Stimulated activated CD4-positive, alpha-beta T cell treated with anti-CD3 and anti-CD28 coated beads, TNF-alpha, amount 100 ng/mL, for 1 hour (primary cell): ENCODE measurements at regions not wholly inside any gene's neighbourhood (a gene's known extent, or its start where the extent isn't known, plus 50 kb on each side); places are given as distances from the start of the nearest gene placed in this dataset.
A peak's percentile ranks its signal among the peaks of the same experiment; 100 is the strongest.

Experiments
- DNase-seq, 3 donors: peaks; one replicate each; pipeline ENCODE4 v3.0.0-alpha.2; 2020; ENCODE audit warnings: low read depth in 3 of 3, low spot score in 1 of 3

DNA sequence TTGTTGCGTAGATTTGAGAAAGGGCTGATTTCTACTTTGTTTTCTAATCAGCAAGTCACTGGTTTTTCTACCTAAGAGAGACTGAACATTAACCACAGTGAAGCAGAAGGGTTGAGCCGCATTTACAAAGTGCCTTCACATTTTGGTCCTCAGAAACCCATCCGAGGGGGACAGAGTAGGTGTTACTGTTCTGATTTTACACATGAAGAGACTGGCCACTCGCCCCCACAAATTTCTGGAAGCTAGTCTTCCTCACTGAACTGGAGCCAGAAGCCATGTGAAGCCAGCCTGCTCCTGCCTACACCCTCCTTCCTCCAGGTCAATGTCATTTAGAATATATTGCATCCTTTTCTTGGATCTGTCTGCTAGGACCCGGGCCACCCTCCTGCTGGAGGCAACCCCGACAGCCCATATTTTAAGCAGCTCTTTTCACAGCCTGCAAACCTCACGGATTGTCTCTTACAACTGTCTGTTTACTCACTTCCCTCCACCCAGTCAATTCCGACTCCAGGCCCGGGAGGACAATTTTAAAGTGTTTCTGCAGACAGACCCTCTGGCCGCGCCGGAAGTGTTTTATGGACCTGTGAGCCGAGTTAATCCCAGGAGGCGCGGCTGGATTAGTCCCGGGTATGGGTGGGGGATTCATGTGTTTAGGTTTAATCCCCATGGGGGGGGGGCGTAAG, 73.2 kb upstream of the BCOR start:
- no peak for DNase-seq

DNA sequence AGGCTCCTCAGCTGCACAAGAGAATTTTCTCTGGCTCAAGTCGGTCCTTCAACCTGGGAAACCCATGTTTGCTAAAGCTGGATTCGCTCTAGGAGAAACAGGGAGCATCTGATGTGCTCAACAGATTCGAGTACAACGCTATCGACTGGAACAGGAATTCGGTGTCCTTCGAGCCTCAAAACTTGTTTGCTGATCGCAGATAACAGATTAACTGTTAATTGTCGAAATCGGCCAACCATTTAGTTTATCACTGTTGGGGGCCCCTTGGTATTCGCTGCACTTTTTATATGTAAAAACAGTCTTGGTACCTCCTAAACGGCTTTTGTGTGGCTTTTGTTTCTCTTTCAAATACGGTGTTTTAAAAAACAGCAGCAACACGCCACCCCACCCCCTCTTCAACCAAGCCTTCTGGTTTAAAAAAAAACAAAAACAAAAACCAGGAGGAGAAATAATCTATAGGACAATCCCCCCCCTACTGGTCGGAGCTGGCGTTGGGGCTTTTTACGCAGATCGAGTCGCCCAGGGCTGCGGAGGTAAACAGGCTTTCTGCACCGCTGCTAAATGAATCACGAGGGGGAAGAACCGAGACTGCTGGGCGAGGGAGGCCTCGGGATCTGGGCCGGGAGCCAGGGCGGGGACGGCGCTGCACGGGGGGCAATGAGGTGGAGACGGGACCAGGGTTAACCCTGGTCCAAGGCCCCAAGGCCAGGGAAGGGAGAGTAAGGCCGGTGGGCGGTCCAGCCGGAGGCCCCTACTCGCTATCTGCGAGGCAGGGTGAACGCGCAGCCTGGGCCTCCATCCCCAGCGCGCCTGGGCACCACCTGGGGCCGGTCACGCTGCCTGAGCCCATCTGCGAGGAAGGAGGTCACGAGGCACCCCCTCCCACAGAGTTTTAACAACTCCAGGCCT, 71.7 kb upstream of the BCOR start:
- peak; percentile 50 to 61 (median 57) for DNase-seq

- no peak for DNase-seq
Observed at GRCh38 chrX:40168480-40169011, 70.8 kb upstream of the BCOR start.

- DNase-seq: no peak
Observed at GRCh38 chrX:40167850-40168479, 70.2 kb upstream of the BCOR start.

GRCh38 chrX:40167233-40167849, 69.6 kb upstream of the BCOR start:
- DNase-seq: no peak

DNA sequence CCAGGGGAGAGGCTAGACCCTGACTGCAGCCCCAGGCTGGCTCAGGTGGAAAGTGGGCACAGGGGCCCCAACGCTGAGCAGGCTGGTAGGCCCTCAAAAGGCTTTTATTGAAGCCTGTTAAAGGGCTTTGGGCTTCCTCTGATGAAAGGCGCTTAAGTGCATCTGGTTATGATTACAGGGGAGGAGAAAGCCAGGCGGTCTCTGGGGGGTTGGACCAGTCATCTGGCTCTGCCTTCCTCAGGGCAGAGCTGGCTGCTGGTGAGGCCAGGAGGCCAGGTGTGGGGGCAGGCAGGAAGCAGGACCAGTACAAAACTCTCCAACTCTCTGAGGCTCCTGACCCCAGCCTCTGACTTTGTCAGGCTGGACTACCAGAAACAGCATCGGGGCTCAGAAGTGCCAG, 68.8 kb upstream of the BCOR start:
- DNase-seq: no peak

DNA sequence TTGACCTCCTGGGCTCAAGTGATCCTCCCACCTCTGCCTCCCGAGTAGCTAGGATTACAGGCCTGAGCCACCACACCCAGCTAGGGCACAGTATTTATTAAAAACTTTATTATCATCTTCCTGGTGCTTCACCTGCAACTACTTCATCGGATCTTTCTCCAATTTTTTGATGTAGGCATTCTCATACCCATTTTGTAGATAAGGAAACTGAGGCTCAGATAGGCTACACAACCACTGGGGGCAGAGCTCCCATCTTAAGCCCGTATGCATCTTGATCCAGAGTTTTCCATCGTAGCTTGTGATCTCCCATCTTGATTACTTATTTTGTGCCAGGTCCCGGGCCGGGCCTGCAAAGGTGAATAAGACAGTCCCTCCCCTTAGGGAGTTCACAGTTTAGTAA, 68.1 kb upstream of the BCOR start:
- DNase-seq: no peak

- DNase-seq: no peak
Observed at GRCh38 chrX:40165206-40165605, 67.4 kb upstream of the BCOR start.

DNA sequence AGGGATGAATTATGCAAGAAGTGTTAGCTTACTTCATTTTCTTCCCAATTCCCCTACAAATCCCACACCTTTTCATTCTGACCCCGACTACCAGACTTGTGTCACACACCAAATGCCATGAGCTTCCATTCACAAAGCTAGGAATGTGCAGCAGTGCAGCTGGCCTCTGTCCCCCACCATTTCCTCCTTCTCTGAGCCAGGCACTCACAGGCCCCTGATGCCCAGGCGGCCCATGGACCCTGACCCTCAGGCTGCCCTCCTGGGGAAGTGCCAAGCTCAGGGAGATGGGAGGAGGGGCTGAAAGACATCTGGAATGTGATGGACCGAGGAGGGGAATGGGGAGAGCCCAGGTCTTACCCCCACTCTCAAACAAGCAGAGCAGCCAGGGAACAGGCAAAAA, 67.0 kb upstream of the BCOR start:
- DNase-seq: no peak

DNA sequence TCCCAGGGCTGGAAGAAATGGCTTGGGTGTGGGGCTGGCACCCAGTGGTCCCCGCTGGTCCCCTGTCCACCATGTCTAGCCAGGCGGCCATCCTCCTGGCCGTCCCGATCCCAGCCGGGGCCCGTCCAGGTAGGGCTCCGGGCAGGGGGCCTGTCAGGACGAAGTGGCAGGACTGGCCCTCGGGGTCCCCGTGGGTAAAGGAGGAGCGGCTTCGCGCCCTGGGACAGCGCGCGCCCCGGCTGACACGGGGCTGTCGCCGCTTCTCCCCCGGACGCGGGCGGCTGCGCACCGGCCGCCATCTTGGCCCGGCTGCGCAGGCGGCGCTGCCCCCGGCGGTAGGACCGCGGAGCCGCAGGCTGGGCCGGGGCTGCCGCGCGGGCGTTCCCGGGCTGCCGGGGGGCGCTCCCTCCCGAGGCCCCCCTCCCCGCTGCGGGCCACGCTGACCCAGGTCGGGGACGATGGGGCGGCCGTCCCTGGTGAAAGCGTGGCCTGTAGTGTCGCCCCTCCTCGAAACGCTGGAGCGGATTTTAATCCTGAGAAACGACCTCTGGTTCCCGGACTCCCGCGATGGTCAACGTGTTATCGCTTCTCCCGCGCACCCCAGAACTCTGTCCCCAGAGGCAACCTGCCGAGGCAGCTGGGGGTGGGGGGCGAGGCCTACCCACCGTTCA, 60.4 kb upstream of the BCOR start:
- no peak for DNase-seq

- DNase-seq: no peak
Observed at GRCh38 chrX:40157228-40158035, 59.7 kb upstream of the BCOR start.

DNA sequence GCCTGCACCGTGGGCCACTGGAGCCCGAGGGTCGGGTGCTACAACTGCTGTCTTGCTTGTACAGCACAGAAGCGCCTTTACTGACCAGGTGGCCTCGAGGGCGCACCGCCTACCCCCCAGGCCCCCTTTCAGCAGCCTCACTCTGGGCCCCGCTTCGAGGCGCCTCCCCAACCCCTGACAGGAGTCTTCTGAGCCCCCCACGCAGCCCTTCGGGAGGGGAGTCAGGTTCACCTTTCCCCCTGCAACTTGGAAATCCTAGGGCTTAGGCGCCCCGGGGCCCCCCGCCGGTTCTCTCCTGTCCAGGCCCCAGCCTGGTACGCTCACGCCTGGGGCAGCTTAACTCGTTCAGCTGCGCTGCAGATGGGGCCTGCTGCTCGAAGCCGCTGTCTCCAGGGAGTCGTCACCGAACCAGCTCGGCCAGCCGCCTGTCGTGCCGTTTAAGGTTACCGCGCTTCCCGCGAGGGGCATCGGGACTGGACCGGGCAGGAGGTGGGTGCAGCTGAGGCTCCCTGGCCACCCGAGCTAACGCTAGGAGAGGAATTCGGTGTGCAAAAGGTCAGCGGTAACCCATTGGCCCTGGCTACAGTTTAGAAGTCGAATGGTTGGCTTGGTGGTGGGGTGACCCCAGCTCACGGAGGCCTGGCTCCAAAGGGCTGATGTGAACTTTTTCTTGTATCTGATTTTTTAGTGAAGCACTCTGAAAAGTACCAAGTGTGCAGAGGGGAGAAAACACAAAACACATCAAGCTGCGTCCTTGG, 58.9 kb upstream of the BCOR start:
- no peak for DNase-seq

- DNase-seq: no peak
Observed at GRCh38 chrX:40155589-40156469, 58.1 kb upstream of the BCOR start.

DNA sequence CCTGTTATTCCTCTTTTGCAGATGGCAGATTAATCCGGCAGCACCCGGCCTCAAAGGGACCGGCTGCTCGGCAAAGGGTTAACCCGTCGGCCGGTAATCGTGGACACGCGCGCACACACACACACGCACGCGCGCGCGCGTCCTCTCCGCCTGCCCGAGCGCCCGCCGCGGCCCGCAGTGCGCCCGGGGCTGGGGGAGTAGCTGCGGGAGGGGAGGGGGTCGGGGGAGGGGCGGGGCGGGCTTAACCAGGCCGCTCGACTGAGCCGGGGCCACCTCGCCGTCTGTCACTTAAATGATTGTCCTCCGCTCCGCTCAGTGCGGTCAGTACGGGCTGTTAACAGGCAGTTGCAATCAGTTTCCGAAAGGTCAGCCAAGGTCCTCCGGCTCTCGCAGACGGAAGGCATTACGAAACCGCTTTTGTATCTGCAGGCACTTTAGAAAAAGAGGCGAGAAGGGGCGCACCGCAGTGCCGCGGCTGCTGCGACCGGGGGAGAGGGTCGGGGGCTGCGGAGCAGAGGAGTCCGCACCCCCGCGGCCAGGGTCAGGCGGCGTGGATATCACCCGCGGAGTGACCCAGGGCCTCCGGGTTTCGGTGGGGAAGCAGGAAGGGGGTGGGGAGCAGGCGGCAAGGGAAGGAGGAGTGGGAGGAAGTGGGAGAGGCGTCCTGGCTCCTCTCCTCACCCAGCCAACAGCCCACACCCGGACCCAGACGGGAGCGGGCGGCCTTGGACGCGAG, 57.3 kb upstream of the BCOR start:
- no peak for DNase-seq

GRCh38 chrX:40154250-40154852, 56.6 kb upstream of the BCOR start:
- no peak for DNase-seq

DNA sequence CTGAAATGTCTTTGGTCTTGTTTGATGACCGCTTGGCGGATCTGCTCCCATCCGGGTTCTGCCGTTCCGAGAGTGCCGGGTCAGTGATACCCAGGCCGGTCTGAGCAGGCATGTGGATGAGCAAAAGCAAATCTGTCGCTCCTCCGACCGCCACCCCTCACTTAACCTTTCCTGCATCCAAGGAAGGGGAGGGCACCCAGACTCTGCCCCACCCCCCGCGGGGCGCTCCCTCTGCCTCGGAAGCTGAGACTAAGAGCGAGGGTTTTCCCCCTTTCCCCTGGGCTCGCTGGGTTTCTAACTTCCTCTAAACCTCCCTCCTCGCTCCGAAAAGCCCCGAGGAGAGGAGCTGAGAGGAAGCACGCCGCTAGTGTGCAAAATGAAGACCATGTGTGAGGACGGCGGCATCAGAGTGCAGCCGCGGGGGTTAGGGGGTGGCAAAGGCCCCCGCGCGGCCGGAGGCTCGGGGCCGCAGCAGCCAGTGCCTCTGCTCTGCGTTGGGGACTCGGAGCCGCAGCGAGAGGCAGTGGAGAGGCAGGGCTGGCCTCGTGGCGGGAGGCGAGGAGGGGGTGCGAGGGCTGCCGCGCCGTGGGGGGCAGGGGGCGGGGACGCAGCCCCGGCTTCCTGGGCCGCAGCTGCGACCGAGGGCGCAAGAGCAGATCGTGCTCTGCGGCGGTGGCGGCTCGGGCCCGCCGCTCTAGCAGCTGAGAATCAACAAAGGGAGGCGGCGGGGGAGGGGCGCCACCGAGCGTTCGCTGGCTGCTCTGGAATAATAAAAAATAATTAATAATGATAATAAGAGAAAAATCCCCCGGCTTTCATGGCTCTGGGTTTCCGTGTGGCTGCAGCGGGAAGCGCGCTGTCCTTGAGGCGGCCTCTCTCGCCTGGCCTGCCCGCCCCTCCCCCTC, 55.8 kb upstream of the BCOR start:
- peak in 1 of 3 donors; percentile 41 for DNase-seq
